ENCODE measurements at regions not wholly inside any gene's neighbourhood (a gene's known extent, or its start where the extent isn't known, plus 50 kb on each side); places are given as distances from the start of the nearest gene placed in this dataset.

DNA sequence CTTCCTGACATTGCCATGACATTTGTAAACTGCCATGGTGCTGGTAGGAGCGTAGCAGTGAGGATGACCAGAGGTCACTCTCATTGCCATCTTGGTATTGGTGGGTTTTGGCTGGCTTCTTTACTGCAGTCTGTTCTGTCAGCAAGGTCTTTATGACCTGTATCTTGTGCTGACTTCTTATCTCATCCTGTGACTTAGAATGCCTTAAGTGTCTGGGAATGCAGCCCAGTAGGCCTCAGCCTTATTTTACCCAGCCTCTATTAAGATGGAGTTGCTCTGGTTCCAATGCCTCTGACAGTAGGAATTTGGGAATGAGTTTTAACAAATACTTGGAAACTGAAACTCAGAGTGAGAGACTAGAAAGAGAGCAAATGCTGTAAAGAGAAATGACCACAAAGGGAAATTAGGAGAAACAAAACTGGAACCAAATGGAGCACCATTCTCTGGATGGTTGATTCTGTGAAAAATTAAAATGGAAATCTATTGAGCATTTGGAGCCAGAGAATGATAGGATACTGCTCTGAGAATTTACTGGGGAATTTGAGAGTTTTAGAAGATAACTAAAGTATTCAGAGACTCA lies 50.1 kb upstream of the RHOU start:
- H3K9me3 ChIP-seq (ENCODE audit: control insufficient read depth, insufficient read depth, low read depth, low read length): no peaks in the 10 kb centered on the region
- DNase-seq (ENCODE audit: low read depth, low spot score) (no peak), ATAC-seq (no peak)
- TF ChIP-seq, protein P1, sequence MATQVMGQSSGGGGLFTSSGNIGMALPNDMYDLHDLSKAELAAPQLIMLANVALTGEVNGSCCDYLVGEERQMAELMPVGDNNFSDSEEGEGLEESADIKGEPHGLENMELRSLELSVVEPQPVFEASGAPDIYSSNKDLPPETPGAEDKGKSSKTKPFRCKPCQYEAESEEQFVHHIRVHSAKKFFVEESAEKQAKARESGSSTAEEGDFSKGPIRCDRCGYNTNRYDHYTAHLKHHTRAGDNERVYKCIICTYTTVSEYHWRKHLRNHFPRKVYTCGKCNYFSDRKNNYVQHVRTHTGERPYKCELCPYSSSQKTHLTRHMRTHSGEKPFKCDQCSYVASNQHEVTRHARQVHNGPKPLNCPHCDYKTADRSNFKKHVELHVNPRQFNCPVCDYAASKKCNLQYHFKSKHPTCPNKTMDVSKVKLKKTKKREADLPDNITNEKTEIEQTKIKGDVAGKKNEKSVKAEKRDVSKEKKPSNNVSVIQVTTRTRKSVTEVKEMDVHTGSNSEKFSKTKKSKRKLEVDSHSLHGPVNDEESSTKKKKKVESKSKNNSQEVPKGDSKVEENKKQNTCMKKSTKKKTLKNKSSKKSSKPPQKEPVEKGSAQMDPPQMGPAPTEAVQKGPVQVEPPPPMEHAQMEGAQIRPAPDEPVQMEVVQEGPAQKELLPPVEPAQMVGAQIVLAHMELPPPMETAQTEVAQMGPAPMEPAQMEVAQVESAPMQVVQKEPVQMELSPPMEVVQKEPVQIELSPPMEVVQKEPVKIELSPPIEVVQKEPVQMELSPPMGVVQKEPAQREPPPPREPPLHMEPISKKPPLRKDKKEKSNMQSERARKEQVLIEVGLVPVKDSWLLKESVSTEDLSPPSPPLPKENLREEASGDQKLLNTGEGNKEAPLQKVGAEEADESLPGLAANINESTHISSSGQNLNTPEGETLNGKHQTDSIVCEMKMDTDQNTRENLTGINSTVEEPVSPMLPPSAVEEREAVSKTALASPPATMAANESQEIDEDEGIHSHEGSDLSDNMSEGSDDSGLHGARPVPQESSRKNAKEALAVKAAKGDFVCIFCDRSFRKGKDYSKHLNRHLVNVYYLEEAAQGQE (IDR thresholded peaks at IDR 0.05; ENCODE audit: insufficient read depth in 1 of 2, low read depth in 2 of 2, low read length in 1 of 2): no peak
- H3K27ac ChIP-seq (ENCODE audit: low read length): no peak overlapping the region
- no TSS peak for BruUV-seq (replicated peaks)
- ChIA-PET POLR2A (no interaction called here), CTCF (no interaction called here)
- intact Hi-C loops (cut with micrococcal nuclease; ENCODE audit: unreplicated experiment): no loop called here
- in situ Hi-C loops (cut with HindIII; ENCODE audit: low pct_unique_long_range_greater_than_20kb, low sequenced_read_pairs): no loop called here
- no peaks in the 10 kb centered on the region for H3K36me3 ChIP-seq (ENCODE audit: control insufficient read depth, insufficient read depth, low read length)
- no peaks in the 10 kb centered on the region for H3K27me3 ChIP-seq (ENCODE audit: control insufficient read depth, insufficient read depth, low read length)
- H3K4me1 ChIP-seq (ENCODE audit: control insufficient read depth, insufficient read depth, low read length): no peaks in the 10 kb centered on the region; the same call in 1 of the 2 replicates
- no peak overlapping the region for H3K4me3 ChIP-seq (ENCODE audit: low read depth in 2 of 2, low read length in 2 of 2)

Data from Panc1 (cell line).